KMS-11 (cell line): ENCODE measurements at regions not wholly inside any gene's neighbourhood (a gene's known extent, or its start where the extent isn't known, plus 50 kb on each side); places are given as distances from the start of the nearest gene placed in this dataset.

ENCODE experiments used
- H2AFZ ChIP-seq: fragments of 200-600 bp; sonication (generic); 2 replicates; pipeline ENCODE4 v1.6.1; 2016; ENCODE audit warnings: antibody characterized with exemption, mixed run types, low read depth
- H3K27ac ChIP-seq: fragments of 200-600 bp; sonication (generic); 2 replicates; pipeline ENCODE4 v1.6.1; 2016; ENCODE audit warnings: mild to moderate bottlenecking, mixed run types
- H3K27me3 ChIP-seq: fragments of 200-600 bp; sonication (generic); 2 replicates; pipeline ENCODE4 v1.6.1; 2017; ENCODE audit warnings: mild to moderate bottlenecking, low read depth, mixed run types, moderate library complexity; ENCODE audit not compliant: insufficient read depth
- H3K36me3 ChIP-seq: fragments of 200-600 bp; sonication (generic); 2 replicates; pipeline ENCODE4 v1.6.1; 2017; ENCODE audit warnings: mild to moderate bottlenecking, mixed run types; ENCODE audit not compliant: insufficient read depth
- H3K4me1 ChIP-seq: fragments of 200-600 bp; sonication (generic); 2 replicates; pipeline ENCODE4 v1.6.1; 2016; ENCODE audit warnings: mild to moderate bottlenecking, low read depth, mixed run types; ENCODE audit not compliant: poor library complexity, severe bottlenecking
- H3K4me2 ChIP-seq: fragments of 200-600 bp; sonication (generic); 2 replicates; pipeline ENCODE4 v1.7.0; 2016; ENCODE audit warnings: mild to moderate bottlenecking, mixed run types
- H3K4me3 ChIP-seq: fragments of 200-600 bp; sonication (generic); IDR thresholded peaks from 2 replicates; pipeline ENCODE4 v1.6.1; 2017; ENCODE audit warnings: low read depth, low read length, mixed read lengths; ENCODE audit not compliant: insufficient read depth
- H3K79me2 ChIP-seq: fragments of 200-600 bp; sonication (generic); 2 replicates; pipeline ENCODE4 v1.6.1; 2016; ENCODE audit warnings: low read depth, mixed run types; ENCODE audit not compliant: insufficient read depth
- H3K9ac ChIP-seq: fragments of 200-600 bp; sonication (generic); 2 replicates; pipeline ENCODE4 v1.6.1; 2016; ENCODE audit warnings: mild to moderate bottlenecking, mixed run types
- H4K20me1 ChIP-seq: fragments of 200-600 bp; sonication (generic); 2 replicates; pipeline ENCODE4 v1.6.1; 2016; ENCODE audit warnings: mild to moderate bottlenecking, mixed run types; ENCODE audit not compliant: insufficient read depth
- CTCF ChIP-seq: fragments of 200-600 bp; sonication (generic); conservative IDR thresholded peaks from 2 replicates; pipeline ENCODE4 v1.6.1; 2017; ENCODE audit warnings: low read depth, mild to moderate bottlenecking, antibody characterized with exemption, low read length, moderate library complexity, mixed read lengths

GRCh38 chr12:128004383-128004938 is 262.5 kb upstream of the TMEM132C start:
- Histone ChIP-seq H3K4me1 (no peaks in the 10 kb centered on the region), H3K9ac (no peak overlapping the region), H3K79me2 (no peaks in the 10 kb centered on the region), H3K4me3 (no peak overlapping the region), H3K27ac (no peak overlapping the region), H3K36me3 (no peaks in the 10 kb centered on the region), H3K4me2 (no peak overlapping the region; the same call in 1 of the 2 replicates), H2AFZ (peak overlapping the region; percentile 25), H4K20me1 (no peaks in the 10 kb centered on the region), H3K27me3 (no peaks in the 10 kb centered on the region)
- no peak for TF ChIP-seq CTCF

GRCh38 chr12:128007250-128007649 is 259.7 kb upstream of the TMEM132C start:
- Histone ChIP-seq H3K79me2 (no peaks in the 10 kb centered on the region), H3K27me3 (no peaks in the 10 kb centered on the region), H3K9ac (no peak overlapping the region), H3K27ac (no peak overlapping the region), H3K4me3 (no peak overlapping the region), H4K20me1 (no peaks in the 10 kb centered on the region), H3K4me2 (no peak overlapping the region), H3K36me3 (no peaks in the 10 kb centered on the region), H2AFZ (no peak overlapping the region), H3K4me1 (no peaks in the 10 kb centered on the region)
- no peak for TF ChIP-seq CTCF

- Histone ChIP-seq H3K36me3 (no peaks in the 10 kb centered on the region), H3K4me3 (no peak overlapping the region), H3K79me2 (no peaks in the 10 kb centered on the region), H3K4me1 (no peaks in the 10 kb centered on the region), H3K4me2 (no peak overlapping the region), H2AFZ (no peak overlapping the region), H3K27me3 (no peaks in the 10 kb centered on the region), H3K9ac (no peak overlapping the region), H3K27ac (no peak overlapping the region), H4K20me1 (no peaks in the 10 kb centered on the region)
- no peak for TF ChIP-seq CTCF
These were observed 258.6 kb upstream of the TMEM132C start for GRCh38 chr12:128008341-128008740.

GRCh38 chr12:128009108-128009507 is 257.9 kb upstream of the TMEM132C start:
- Histone ChIP-seq H3K27me3 (no peaks in the 10 kb centered on the region), H3K36me3 (no peaks in the 10 kb centered on the region), H3K4me1 (no peaks in the 10 kb centered on the region), H3K4me3 (no peak overlapping the region), H3K4me2 (no peak overlapping the region), H2AFZ (no peak overlapping the region), H3K9ac (no peak overlapping the region), H3K27ac (no peak overlapping the region), H3K79me2 (no peaks in the 10 kb centered on the region), H4K20me1 (no peaks in the 10 kb centered on the region)
- no peak for TF ChIP-seq CTCF
